Uterus (tissue), 3 donors: ENCODE measurements at regions not wholly inside any gene's neighbourhood (a gene's known extent, or its start where the extent isn't known, plus 50 kb on each side); places are given as distances from the start of the nearest gene placed in this dataset.

ENCODE experiments used
- DNase-seq, 2 donors: peaks; one replicate each; pipeline ENCODE4 v3.0.0-alpha.2; 2019 to 2020
- H3K27ac ChIP-seq, 2 donors: fragments of 200-600 bp; sonication (generic); 1 replicate in 1 of 2; 2 replicates in 1 of 2; pipeline ENCODE4 v1.5.1; 2016 to 2018
- H3K27me3 ChIP-seq, 2 donors: fragments of 200-600 bp; sonication (generic); one replicate each; pipeline ENCODE4 v1.5.1; 2018 to 2019; ENCODE audit warnings: control low read depth in 1 of 2
- H3K36me3 ChIP-seq, 2 donors: fragments of 200-600 bp; sonication (generic); one replicate each; pipeline ENCODE4 v1.5.1; 2019; ENCODE audit warnings: control low read depth in 1 of 2
- H3K4me1 ChIP-seq, 2 donors: fragments of 200-600 bp; sonication (generic); one replicate each; pipeline ENCODE4 v1.5.1; 2018 to 2019; ENCODE audit warnings: control low read depth in 1 of 2
- H3K4me3 ChIP-seq, 2 donors: fragments of 200-600 bp; sonication (generic); 1 replicate in 1 of 2; 2 replicates in 1 of 2; pipeline ENCODE4 v1.5.1; 2018 to 2019; ENCODE audit warnings: mild to moderate bottlenecking in 1 of 2
- H3K9me3 ChIP-seq, 2 donors: fragments of 200-600 bp; sonication (generic); one replicate each; pipeline ENCODE4 v1.5.1; 2019; ENCODE audit warnings: control low read depth in 1 of 2
- CTCF ChIP-seq, 4 experiments: fragments of 200-600 bp in 2 of 4; fragments of 450-650 bp in 2 of 4; sonication (generic) in 2 of 4; IDR thresholded peaks; one replicate each; pipeline ENCODE4 v1.5.1; 2016 to 2019; ENCODE audit warnings: antibody characterized with exemption in 4 of 4, mild to moderate bottlenecking in 2 of 4, moderate library complexity in 1 of 4
- POLR2A ChIP-seq, 2 donors: fragments of 450-650 bp; IDR thresholded peaks; one replicate each; pipeline ENCODE4 v1.6.1; 2016; ENCODE audit warnings: antibody characterized with exemption in 2 of 2, mild to moderate bottlenecking in 1 of 2, moderate library complexity in 1 of 2
- intact Hi-C: fragments of 100-400 bp; cut with DNase I; formaldehyde crosslinking; loops from one replicate; pipeline ENCODE4 v1.15.1; 2023; ENCODE audit warnings: low total_unique reads
- donor health status: DM: yes; HTN: yes; CAD: no.

GRCh38 chr2:136248242-136248641 is 130.3 kb upstream of the CXCR4 start:
- no peak for DNase-seq
- TF ChIP-seq CTCF (IDR thresholded peaks at IDR 0.05) = no peak
- no peak for TF ChIP-seq POLR2A (IDR thresholded peaks at IDR 0.05)
- Histone ChIP-seq H3K9me3 (no peaks in the 10 kb centered on the region), H3K36me3 (no peaks in the 10 kb centered on the region), H3K4me3 (no peak overlapping the region), H3K27me3 (no peaks in the 10 kb centered on the region), H3K4me1 (no peaks in the 10 kb centered on the region), H3K27ac (no peak overlapping the region)
- intact Hi-C loops = no loop called here

- no peak for DNase-seq
- intact Hi-C loops = no loop called here
- Histone ChIP-seq H3K9me3 (no peaks in the 10 kb centered on the region), H3K27ac (no peak overlapping the region), H3K27me3 (no peaks in the 10 kb centered on the region), H3K4me1 (no peaks in the 10 kb centered on the region), H3K4me3 (no peak overlapping the region), H3K36me3 (no peaks in the 10 kb centered on the region)
- no peak for TF ChIP-seq CTCF (IDR thresholded peaks at IDR 0.05)
- no peak for TF ChIP-seq POLR2A (IDR thresholded peaks at IDR 0.05)
These were observed 129.4 kb upstream of the CXCR4 start for GRCh38 chr2:136247204-136247950.

- Histone ChIP-seq H3K36me3 (no peaks in the 10 kb centered on the region), H3K27me3 (no peaks in the 10 kb centered on the region), H3K4me1 (no peaks in the 10 kb centered on the region), H3K27ac (no peak overlapping the region), H3K4me3 (no peak overlapping the region), H3K9me3 (no peaks in the 10 kb centered on the region)
- intact Hi-C loops = no loop called here
- TF ChIP-seq CTCF (IDR thresholded peaks at IDR 0.05) = no peak
- no peak for DNase-seq
These were observed 128.2 kb upstream of the CXCR4 start for GRCh38 chr2:136246086-136246669.

GRCh38 chr2:136245211-136245610 is 127.3 kb upstream of the CXCR4 start:
- Histone ChIP-seq H3K27me3 (no peaks in the 10 kb centered on the region), H3K27ac (no peak overlapping the region), H3K9me3 (no peaks in the 10 kb centered on the region), H3K4me1 (no peaks in the 10 kb centered on the region), H3K4me3 (no peak overlapping the region), H3K36me3 (no peaks in the 10 kb centered on the region)
- TF ChIP-seq CTCF (IDR thresholded peaks at IDR 0.05) (no peak), POLR2A (IDR thresholded peaks at IDR 0.05) (no peak)
- intact Hi-C loops = no loop called here
- DNase-seq = no peak

GRCh38 chr2:136244536-136244885 is 126.6 kb upstream of the CXCR4 start:
- intact Hi-C loops = no loop called here
- TF ChIP-seq CTCF (IDR thresholded peaks at IDR 0.05) (no peak), POLR2A (IDR thresholded peaks at IDR 0.05) (no peak)
- Histone ChIP-seq H3K4me3 (no peak overlapping the region), H3K27ac (no peak overlapping the region), H3K9me3 (no peaks in the 10 kb centered on the region), H3K36me3 (no peaks in the 10 kb centered on the region), H3K4me1 (no peaks in the 10 kb centered on the region), H3K27me3 (no peaks in the 10 kb centered on the region)
- DNase-seq = no peak
